GM10266 (cell line): ENCODE measurements at regions not wholly inside any gene's neighbourhood (a gene's known extent, or its start where the extent isn't known, plus 50 kb on each side); places are given as distances from the start of the nearest gene placed in this dataset.

Source experiments
- DNase-seq: peaks from one replicate; pipeline ENCODE4 v3.0.0; 2012; ENCODE audit errors: extremely low spot score
- CTCF ChIP-seq: IDR thresholded peaks from 2 replicates; pipeline ENCODE4 v1.5.1; 2012; ENCODE audit warnings: mild to moderate bottlenecking, low read depth; ENCODE audit not compliant: control insufficient read depth, insufficient read depth; ENCODE audit errors: missing control alignments

GRCh38 chr10:55263327-55263726, 462.3 kb upstream of the PCDH15 start:
- DNase-seq: no peak
- no peak for TF ChIP-seq CTCF

GRCh38 chr10:55242544-55242943, 441.5 kb upstream of the PCDH15 start:
- DNase-seq: no peak
- TF ChIP-seq CTCF: no peak

- TF ChIP-seq CTCF: no peak
- DNase-seq: no peak
Measured at GRCh38 chr10:55237462-55237861, 436.4 kb upstream of the PCDH15 start.

- no peak for TF ChIP-seq CTCF
- DNase-seq: no peak
Measured at GRCh38 chr10:55233505-55233904, 432.5 kb upstream of the PCDH15 start.

- TF ChIP-seq CTCF: no peak
Measured at GRCh38 chr10:55233090-55233489, 432.1 kb upstream of the PCDH15 start.

GRCh38 chr10:55232553-55232952, 431.5 kb upstream of the PCDH15 start:
- TF ChIP-seq CTCF: no peak
- no peak for DNase-seq

More at GRCh38 chr10:55233090-55233489, 432.1 kb upstream of the PCDH15 start:
- DNase-seq: no peak

GRCh38 chr10:55227967-55228366, 426.9 kb upstream of the PCDH15 start:
- DNase-seq: no peak
- no peak for TF ChIP-seq CTCF
